NCI-H524 (cell line): ENCODE measurements at regions not wholly inside any gene's neighbourhood (a gene's known extent, or its start where the extent isn't known, plus 50 kb on each side); places are given as distances from the start of the nearest gene placed in this dataset.
A peak's percentile ranks its signal among the peaks of the same experiment; 100 is the strongest.

Source experiments
- DNase-seq, 2 experiments: peaks; one replicate each; lab custom pipeline; 2025; lab: John Stamatoyannopoulos, UW

DNA sequence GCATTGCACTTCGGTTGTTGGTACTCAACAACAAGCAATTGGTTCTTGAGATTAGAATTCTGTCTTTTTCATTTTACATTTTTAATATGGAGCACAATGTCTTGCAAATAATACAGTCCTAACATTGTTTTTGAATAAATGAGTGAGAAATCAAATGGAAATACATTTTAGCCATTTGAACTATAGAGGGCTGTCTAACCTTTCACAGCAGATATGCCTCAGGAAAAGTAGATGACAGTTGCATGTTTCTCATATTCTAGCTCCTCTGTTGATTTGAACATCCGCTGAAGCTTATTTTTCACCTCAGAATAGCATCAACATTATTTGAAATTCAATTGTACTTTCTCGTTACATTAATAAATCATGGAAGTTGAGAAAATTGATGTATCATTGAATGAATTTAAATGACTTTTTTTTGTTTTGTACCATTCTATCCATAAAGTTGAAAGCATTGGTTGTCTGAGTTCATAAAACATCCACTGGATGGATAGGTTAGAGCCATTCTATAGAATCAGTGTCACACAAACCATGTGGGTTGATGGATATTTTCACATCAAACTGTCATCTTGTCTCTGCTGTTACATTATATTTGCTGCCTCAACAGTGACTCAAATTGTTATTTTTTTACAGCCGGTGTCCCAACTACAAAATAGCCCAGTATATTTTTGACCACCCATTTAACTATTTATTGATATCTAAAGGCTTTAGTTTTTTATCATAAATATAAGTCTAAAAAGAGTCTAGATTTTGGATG, 928.3 kb downstream of the NSUN3 start:
- DNase-seq = peak in 1 of 2 experiments; percentile 44

DNA sequence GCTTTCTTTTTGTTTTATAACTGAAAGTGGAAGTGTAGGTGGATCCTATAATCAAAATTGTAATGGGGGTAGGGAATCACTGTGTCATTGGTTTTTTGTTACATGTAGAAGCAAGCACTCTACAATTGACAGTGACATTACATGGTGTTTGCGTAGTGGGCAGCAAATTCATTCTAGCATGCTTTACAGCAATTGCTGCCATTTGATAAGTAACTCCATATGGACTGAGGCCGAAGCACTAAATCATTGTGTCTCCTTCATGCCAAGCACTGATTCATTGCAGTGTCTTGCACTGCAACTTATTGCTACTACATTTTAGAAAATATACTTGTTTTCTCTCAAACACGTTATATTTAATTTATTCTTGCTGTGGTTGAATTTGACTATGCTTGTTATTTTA, 933.9 kb downstream of the NSUN3 start:
- no peak for DNase-seq

DNA sequence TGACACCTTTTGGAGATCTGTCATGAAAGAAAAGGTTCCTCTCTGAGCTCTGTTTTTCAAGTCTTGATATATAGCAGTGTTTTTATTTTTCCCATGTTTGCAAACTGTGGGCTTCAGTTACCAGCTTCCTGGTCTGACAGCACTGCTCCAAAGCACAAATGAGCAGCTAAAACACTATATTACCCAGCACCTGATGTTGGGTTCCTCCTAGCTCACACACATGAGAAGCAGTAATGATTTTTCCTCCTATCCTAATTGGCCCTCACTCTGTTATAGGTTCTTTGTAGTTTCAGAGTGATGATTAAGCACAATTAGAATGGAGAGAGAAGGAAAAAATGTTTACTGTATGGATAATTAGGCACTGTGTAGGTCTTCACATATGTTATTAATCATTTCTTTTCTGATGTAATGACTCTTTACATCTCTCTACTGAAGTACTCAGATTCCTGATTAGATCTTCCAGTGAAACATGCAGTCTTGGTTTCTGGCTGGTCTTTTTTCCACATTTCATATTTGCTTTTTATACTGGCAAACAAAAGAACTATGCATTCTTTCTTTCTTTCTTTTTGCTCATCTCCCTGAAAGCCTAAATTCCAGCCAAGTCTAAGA, 939.7 kb downstream of the NSUN3 start:
- no peak for DNase-seq

DNA sequence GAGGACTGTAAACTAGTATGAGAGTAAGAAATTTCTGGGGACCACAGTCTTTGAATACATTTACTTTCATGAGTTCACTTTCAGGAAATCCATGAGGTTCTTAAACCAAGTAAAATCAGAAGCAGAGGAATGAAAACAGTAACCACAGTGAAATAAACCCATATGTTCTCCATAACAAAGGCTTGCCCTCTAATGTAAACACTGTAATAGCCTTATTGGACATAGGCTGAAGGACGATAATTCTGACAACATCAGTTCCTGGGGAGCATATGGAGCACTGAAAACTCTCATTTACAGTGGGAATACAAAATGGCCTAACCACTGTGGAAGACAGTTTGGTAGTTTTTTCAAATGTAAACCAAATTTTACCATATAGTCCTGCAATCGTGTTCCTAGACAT, 965.8 kb downstream of the NSUN3 start:
- no peak for DNase-seq

DNA sequence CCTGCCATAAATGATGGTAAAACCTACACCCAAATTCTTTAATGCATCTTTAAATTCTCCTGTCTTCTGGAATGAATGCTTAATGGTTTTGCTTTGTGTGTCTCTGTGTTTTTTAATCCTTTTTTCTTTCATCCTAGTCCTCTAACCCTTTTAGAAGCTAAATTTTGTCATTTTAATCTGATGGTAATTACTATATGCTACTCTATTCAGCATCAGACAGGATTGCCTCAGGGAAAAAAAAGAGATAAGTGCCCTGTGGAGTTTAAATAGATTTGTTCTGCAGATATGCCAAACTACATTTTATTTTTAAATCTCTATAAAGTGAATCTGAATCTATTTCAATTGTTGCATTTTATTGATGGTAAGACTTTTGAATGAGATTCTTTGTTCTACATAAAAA, 966.8 kb downstream of the NSUN3 start:
- DNase-seq = no peak

DNA sequence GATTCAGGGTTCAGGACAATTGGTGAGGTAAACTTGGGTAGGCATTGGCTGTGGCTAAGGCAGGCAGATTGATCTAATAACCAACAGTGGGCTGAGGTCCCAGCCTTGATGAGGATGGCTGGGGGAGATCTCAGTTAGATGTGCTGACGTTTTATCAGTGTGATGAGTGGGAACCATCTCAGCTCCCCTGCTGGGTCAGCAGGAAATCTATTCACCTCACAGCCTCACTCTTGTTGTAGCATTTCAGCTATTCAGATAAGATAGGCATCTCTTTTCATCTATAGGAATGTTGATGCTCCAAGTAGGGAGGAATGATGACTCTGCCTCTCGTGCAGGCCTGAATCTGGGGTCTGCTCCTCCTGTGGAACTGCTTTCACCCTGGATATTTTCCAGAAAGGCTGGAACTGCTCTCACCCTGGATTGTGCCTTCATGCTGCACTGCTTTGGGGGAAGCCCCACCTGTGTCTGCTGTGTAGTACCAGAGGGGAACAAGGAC, 973.7 kb downstream of the NSUN3 start:
- no peak for DNase-seq

DNA sequence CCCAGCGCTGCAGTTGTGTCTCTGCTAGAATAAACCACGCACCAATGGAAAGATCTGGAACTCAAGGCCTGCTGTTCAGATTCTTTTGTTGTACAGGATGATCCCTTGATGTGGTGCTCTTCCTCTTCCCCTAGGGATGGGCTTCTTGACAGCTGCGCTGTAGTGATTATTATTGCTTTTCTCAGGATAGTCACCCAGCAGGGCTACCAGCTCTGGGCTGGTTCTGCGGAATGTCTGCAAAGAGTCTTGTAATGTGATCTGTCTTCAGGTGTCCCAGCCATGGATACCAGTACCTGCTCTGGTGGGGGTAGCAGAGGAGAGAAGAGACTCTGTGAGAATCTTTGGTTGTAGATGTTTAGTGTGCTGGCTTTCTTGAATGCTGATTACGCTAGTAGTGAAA, 974.2 kb downstream of the NSUN3 start:
- DNase-seq = no peak

DNA sequence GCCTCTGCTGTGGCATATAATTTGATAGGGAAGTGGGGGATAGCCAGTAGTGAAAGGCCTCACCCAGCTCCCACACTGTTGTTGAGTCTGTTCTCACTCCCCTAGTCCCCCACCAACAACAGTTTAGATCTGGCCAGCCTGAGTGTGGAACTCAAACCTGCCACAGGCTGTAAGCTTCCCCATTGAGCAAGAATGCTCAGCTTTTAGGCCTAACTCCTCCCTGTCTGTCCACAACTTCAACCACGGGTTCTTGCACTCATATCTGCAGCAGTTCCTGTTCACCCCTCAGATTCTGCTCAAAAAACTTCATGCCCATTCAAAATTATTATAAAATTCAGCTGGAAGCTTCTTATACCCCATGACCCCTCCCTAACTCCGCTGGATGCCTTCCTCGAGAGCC, 975.1 kb downstream of the NSUN3 start:
- DNase-seq = no peak

DNA sequence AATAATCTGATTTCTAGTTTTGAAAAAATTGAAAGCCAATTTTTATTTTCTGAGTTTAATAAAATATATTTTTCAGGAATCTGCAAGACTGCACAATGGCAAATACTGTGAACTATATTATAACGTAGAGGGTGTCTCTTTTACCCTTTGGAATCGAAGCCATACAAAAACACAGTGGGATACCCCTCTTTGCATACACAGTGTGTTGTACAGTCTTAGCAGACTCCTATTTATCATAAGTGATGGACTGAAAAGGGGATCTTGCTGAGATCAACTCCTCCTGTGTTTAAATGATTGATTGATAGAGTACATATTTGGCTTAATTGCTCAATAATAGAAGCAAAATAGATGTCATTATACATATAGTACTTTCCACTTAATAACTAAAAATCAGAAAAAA, 981.2 kb downstream of the NSUN3 start:
- no peak for DNase-seq

DNA sequence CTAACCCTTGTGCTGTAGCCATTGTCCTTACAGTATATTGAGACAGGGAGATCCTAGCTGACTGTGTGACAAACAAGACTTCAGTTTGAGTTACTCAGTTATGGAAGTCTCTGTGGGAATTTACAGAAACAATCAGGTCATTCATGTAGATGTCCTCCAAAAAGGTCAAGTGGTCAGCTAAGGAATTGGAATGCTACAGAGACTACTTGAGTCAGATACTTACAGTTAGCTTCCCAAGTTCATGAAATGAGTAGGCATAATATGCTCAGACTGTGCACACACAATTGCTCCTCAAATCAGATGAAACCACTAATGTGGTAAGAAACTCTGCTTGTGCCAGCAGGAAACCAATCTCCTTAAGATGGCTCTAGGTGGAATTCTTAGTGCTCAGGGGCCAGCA, 985.7 kb downstream of the NSUN3 start:
- DNase-seq = no peak

DNA sequence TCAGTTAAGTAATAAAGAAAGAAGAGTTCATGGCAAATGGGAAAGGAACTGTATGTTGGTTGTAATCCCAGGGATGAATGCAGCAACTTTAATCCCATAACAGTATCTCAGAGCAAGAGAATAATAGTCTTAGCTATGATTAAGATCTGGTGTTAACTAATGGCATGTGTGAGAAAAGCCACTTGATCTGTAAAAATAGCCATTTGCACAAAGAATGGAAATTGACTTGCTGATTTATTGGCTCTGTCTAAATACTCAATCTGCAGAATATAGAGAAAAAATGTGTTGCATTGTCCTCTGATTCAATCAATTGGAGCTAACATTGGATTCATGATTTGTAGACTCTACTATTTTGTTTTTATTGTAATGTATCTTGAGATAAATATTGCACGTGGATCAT, 987.0 kb downstream of the NSUN3 start:
- DNase-seq = no peak

DNA sequence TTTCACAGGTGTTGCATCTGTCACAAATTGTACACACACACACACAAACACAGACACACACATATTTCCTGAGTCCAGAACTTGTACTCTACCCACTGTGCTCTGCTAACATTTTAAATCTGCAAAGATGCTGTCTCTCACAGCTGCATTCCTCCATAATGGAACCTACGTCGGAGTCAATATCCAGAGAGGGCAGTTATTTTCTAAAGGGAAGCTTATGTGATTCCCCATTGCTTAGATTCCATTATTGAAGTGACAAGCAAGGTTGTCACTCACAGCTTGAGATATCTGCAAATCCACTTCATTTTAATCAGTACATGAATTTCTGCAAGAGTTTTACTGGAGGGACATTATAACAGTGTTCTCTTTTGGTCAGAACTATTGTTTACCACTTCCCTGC, 992.4 kb downstream of the NSUN3 start:
- DNase-seq = no peak

DNA sequence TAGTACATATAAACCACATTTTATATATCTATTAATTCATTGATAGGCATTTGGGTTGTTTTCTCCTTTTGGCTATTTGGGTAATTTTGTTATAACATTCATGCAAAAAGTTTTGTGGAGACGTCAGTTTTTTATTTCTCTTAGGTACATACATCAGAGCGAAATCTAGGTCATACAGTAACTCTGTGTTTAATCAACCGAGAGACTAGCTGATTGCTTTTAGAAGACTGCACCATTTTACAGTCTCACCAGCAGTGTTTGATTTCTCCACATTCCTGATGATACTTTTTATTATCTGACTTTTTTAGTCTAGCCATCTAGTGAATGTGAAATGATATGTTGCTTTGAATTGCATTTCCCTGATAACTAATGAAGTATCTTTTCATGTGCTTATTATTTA, 1019.3 kb downstream of the NSUN3 start:
- DNase-seq = no peak

DNA sequence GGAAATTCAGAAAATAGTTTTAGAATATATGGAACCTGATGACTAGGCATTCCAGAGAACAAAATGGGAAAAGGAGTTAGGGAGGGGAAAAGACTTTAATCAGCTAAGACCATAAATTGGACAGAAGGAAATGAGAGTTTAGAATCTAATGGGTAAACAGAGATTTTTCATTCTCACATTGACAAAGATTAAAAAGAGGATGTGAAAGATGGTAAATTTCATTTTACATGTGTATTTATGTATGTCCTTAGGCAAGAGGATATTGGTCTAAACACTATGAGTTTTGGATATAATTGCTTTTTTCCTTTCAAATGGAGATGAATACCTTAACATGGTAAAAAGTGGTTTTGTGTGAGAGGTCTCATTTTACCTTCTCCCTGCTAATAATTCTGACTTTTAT, 1021.9 kb downstream of the NSUN3 start:
- no peak for DNase-seq

DNA sequence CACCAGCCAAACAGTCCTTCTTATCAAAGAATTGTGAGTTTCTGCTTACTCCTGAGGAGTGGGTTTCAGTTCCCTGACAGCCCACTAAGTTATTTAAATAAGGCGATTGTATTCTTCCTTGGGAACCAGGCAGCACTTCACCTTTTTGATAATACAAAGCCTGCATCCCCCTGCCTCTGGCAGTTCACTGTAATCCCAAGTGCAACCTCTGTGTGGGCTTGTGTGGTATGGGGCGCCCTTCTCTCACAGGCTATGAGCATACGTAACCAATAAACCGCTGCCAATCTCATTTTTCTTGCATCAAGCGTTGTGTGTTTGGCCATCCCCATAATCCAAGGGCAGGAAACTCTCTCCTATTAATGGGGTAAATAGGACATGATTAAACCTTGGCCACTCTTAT, 1025.6 kb downstream of the NSUN3 start:
- no peak for DNase-seq

DNA sequence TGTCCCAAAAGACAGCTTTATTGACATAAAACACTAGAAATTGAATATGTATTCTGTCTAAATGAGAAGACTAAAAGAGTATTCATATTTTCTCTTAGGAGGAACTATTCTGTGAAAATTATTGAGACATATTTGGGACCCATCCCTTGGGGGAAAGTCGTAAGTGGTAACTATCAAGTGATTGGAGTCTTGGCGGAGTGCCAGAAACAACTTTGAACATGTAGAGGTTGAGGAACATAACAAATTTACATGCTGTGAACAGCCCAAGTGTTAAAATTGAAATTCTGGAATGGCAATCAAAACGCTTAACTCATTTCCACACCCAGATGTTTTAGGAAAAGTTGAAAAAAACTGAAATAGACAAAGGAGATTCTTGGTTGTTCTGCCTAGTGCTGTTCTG, 1034.6 kb downstream of the NSUN3 start:
- DNase-seq = peak in 1 of 2 experiments; percentile 36

DNA sequence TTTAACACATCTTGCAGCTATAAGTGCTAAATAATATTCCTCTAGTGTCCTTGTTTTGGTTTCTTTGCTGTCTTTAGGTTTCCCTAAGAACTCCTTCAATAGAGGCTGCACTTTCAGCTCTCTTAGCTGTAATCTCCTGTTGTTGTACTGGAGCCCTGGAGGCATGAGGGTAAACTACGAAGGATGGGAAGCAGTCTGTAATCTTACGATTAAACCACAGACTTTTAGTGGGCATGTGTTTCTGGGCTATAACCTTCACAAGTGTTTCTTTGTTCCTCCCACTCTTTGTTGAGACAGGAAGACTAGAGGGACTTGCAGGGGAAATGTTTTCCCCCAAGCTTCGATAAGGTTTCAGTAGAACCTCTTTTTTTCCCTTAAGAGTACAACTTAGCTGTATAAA, 1058.1 kb downstream of the NSUN3 start:
- no peak for DNase-seq

DNA sequence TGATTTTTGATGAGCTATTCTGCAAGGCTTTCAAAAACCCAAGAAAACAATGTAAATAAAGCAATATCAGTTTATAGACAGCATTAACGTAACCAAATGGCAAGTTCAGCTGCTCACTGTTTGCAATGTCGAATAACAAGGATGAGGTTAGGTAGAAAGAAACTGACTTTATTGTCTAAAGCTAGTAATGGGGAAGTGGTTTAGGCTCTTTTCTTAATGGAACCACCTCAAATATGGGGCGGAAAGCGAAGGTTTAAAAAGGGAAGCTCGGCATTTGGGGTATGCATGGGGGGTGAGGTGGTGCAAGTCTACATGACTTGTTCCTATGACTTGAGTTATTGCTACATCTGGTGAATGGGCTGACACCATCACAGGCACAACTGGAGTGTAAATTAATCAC, 1060.2 kb downstream of the NSUN3 start:
- no peak for DNase-seq

DNA sequence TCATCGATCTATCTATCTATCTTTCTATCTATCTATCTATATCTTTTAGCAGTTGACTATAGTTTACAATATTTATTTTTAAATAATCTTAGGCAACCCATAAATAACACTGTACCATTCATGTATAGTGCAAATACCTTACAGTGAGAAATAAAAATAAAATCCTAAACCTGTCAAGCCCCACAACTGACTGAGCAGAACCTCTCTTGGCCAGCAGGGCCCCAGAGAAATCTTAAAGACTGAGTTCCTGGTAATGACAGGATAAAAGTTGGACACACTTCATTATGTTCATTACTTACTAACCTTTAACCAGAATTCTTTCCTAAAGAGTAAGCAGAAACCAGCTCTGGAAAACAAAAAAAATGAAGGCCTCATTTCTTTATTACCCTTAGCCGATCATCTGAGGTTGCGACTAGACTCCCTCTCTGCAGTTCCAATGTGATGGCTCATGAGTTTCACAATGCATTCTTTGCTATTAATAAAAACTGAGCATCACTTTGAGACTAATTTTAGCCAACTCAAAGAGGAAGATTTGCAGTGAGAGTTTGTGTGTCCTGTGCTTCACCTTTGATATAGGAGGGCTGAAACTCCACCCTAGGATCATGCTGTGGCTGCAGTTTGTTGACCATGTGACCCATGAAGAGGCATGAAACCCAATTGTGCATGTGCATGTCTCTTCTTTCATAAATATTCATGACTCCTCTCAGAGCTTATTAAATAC, 1072.0 kb downstream of the NSUN3 start:
- DNase-seq = no peak

DNA sequence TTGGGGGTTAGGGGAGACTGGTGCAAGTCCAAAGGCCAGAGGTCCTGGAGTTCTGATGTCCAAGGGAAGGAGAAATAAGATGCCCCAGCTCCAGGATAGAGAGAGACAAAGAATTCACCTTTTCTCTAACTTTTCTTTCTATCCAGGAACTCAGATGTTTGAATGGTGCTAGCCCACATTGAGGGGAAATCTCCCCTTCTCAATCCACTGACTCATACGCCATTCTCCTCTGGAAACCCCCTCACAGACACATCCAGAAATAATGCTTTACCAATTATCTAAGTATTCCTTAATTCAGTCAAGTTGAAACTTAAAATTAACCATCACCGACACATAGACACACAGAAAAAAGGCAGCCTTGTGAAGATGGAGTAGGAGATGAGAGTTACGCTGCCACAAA, 1085.2 kb downstream of the NSUN3 start:
- no peak for DNase-seq

DNA sequence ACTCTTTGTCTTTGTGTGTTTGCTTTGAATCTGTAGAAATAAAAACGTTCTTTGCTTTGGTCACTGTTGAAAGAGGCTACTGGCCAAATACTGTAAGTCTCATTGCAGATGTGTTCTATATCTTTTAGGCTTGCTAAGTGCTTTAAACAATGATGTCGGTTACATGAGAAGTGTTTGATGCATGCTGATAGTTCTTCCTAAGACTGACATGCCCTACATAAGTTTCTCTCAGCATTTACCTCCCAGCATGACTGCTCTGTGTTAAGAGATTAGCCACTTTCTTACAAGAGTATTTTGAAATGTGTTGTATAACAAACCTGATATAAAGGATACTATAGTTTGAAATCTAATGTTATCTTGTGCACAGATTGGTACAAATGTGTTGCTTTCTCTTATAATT, 1088.7 kb downstream of the NSUN3 start:
- no peak for DNase-seq

DNA sequence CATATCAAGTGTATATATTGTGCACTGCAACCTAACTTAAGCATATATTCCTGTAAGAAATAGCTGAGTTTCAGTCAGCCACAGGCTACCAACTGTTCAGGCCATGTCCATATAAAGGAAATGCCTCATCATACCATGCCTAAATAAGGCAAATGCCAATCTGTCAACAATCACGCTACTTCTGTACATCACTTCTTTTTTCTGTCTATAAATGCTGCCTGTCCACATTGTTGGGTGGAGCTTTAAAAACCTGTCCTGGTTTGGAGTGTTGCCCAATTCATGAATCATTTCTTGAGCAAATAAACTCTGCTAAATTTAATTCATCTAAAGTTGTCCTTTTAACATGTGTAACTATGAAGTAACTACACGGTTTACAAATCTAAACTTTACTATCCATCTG, 1091.9 kb downstream of the NSUN3 start:
- DNase-seq = no peak

DNA sequence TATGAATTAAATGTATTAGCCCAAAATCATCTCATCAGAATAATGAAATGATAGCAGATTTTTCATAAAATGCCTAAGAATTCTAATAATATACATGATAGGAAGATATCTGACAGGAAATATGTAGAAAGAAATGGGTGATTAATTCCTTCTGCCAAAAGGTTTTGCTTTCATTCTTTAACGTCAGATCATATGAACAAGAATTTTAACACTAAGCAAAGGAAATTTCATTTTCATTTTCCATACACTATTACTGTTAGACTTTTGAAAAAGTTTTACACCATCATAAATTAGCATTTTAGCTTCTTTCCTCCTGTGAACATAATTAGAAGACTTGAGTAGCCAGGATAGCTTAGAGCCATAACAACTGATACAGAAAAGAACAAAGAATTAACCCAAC, 1099.9 kb downstream of the NSUN3 start:
- DNase-seq = no peak
